Adrenal gland (tissue), 5 donors: ENCODE measurements at regions not wholly inside any gene's neighbourhood (a gene's known extent, or its start where the extent isn't known, plus 50 kb on each side); places are given as distances from the start of the nearest gene placed in this dataset.

Experiments
- POLR2A ChIP-seq, 2 donors: fragments of 450-650 bp; IDR thresholded peaks; one replicate each; pipeline ENCODE4 v1.6.1; 2017; ENCODE audit warnings: antibody characterized with exemption in 2 of 2, mild to moderate bottlenecking in 2 of 2, moderate library complexity in 1 of 2
- TF ChIP-seq, protein P1 (sequence below), 6 experiments: fragments of 450-650 bp in 4 of 6; fragments of 200-600 bp in 2 of 6; sonication (generic) in 1 of 6; IDR thresholded peaks; 1 replicate in 5 of 6; 2 replicates in 1 of 6; pipeline versions ENCODE4 v1.5.1 to v1.8.0; 2016 to 2021; ENCODE audit warnings: antibody characterized with exemption in 6 of 6, mild to moderate bottlenecking in 2 of 6, moderate library complexity in 1 of 6
- donor health status: DM: no; HTN: no; CAD: no.

DNA sequence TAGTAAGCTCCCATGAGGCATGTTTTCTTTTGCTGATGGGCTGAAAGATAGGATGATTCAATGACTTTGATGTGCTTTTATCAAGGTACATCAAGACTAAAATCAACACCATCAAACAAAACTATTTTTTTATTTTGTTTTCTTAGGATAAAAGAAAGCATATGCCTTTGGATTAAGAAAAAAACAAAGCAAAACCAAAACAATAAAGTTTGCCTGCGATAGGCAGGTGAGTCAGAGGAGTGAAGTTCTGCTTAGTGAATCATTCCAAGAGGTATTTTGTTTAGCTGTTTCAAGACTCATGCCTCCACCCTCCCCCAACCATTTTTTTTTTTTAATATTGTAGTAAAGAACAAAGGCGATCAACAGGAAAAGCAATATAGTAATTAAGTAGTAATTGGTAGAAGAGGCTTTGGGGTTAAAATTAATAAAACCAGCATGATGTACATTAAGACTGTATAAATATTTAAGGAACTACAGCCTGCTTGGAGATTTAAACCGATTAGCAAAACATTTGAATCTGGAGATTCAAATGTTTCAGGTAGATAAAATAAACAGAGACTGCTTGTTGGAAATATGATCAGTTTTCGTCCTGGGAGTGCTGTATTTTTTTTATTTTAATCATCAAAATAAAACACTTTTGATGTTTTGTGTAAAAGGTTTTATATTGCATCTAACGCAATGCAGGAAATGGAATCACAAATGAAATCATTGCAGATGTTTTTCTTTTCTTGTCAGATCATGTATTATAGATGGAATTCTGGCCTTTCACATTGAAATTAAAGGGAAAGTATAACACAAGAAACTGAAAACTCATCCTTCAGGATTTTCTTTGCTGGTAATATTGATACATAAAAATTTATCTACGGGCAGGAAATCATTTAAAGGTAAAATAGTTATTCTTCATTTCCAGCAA is 482.3 kb upstream of the MANEA start:
- TF ChIP-seq, protein P1, sequence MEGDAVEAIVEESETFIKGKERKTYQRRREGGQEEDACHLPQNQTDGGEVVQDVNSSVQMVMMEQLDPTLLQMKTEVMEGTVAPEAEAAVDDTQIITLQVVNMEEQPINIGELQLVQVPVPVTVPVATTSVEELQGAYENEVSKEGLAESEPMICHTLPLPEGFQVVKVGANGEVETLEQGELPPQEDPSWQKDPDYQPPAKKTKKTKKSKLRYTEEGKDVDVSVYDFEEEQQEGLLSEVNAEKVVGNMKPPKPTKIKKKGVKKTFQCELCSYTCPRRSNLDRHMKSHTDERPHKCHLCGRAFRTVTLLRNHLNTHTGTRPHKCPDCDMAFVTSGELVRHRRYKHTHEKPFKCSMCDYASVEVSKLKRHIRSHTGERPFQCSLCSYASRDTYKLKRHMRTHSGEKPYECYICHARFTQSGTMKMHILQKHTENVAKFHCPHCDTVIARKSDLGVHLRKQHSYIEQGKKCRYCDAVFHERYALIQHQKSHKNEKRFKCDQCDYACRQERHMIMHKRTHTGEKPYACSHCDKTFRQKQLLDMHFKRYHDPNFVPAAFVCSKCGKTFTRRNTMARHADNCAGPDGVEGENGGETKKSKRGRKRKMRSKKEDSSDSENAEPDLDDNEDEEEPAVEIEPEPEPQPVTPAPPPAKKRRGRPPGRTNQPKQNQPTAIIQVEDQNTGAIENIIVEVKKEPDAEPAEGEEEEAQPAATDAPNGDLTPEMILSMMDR (IDR thresholded peaks at IDR 0.05): no peak
- no peak for TF ChIP-seq POLR2A (IDR thresholded peaks at IDR 0.05)
